HEK293 (cell line): ENCODE measurements at regions not wholly inside any gene's neighbourhood (a gene's known extent, or its start where the extent isn't known, plus 50 kb on each side); places are given as distances from the start of the nearest gene placed in this dataset.

Experiments
- GLIS1 ChIP-seq: fragments of 450-650 bp; formaldehyde crosslinking; IDR thresholded peaks from 2 replicates; pipeline ENCODE4 v1.5.1; 2016; ENCODE audit warnings: missing biosample characterization, missing genetic modification characterization
- PRDM6 ChIP-seq: fragments of 450-650 bp; formaldehyde crosslinking; IDR thresholded peaks from 2 replicates; pipeline ENCODE4 v1.5.1; 2017; ENCODE audit warnings: missing biosample characterization, missing genetic modification characterization
- SP3 ChIP-seq: fragments of 450-650 bp; formaldehyde crosslinking; IDR thresholded peaks from 2 replicates; pipeline ENCODE4 v1.5.1; 2016; ENCODE audit warnings: missing biosample characterization, missing genetic modification characterization
- TCF7L2 ChIP-seq: IDR thresholded peaks from 2 replicates; pipeline ENCODE4 v1.6.1; 2011; ENCODE audit warnings: low read depth, mild to moderate bottlenecking, inconsistent platforms, low read length, moderate library complexity, borderline replicate concordance
- ZBTB26 ChIP-seq: fragments of 450-650 bp; formaldehyde crosslinking; optimal IDR thresholded peaks from 2 replicates; pipeline ENCODE3; 2016; ENCODE audit warnings: missing biosample characterization, mild to moderate bottlenecking, missing genetic modification characterization
- ZBTB44 ChIP-seq: fragments of 450-650 bp; IDR thresholded peaks from 2 replicates; pipeline ENCODE4 v1.5.1; 2018; ENCODE audit warnings: missing biosample characterization, mild to moderate bottlenecking, missing genetic modification characterization
- ZBTB8A ChIP-seq: fragments of 450-650 bp; formaldehyde crosslinking; IDR thresholded peaks from 2 replicates; pipeline ENCODE4 v1.5.1; 2016; ENCODE audit warnings: missing biosample characterization, missing genetic modification characterization
- ZFHX2 ChIP-seq: fragments of 450-650 bp; formaldehyde crosslinking; conservative IDR thresholded peaks from 2 replicates; pipeline ENCODE4 v1.5.1; 2016; ENCODE audit warnings: missing biosample characterization, missing genetic modification characterization
- ZNF114 ChIP-seq: fragments of 450-650 bp; formaldehyde crosslinking; IDR thresholded peaks from 2 replicates; pipeline ENCODE4 v1.5.0; 2017; ENCODE audit warnings: missing biosample characterization, missing genetic modification characterization
- ZNF157 ChIP-seq: fragments of 450-650 bp; formaldehyde crosslinking; IDR thresholded peaks from 2 replicates; pipeline ENCODE4 v1.5.1; 2016; ENCODE audit warnings: missing biosample characterization, missing genetic modification characterization
- ZNF174 ChIP-seq: fragments of 450-650 bp; formaldehyde crosslinking; IDR thresholded peaks from 2 replicates; pipeline ENCODE4 v1.5.0; 2017; ENCODE audit warnings: missing biosample characterization, mild to moderate bottlenecking, missing genetic modification characterization
- ZNF221 ChIP-seq: fragments of 450-650 bp; formaldehyde crosslinking; IDR thresholded peaks from 2 replicates; pipeline ENCODE4 v1.5.1; 2017; ENCODE audit warnings: missing biosample characterization, missing genetic modification characterization, borderline replicate concordance
- ZNF266 ChIP-seq: fragments of 450-650 bp; formaldehyde crosslinking; IDR thresholded peaks from 2 replicates; pipeline ENCODE4 v1.5.1; 2016; ENCODE audit warnings: missing biosample characterization, missing genetic modification characterization, low read depth
- ZNF398 ChIP-seq: fragments of 450-650 bp; formaldehyde crosslinking; IDR thresholded peaks from 2 replicates; pipeline ENCODE4 v1.5.1; 2017; ENCODE audit warnings: missing biosample characterization, missing genetic modification characterization
- ZNF48 ChIP-seq: fragments of 450-650 bp; formaldehyde crosslinking; IDR thresholded peaks from 2 replicates; pipeline ENCODE4 v1.5.1; 2016; ENCODE audit warnings: missing biosample characterization, missing genetic modification characterization
- ZNF518A ChIP-seq: fragments of 450-650 bp; formaldehyde crosslinking; conservative IDR thresholded peaks from 2 replicates; pipeline ENCODE4 v1.5.1; 2016; ENCODE audit warnings: low read depth, missing biosample characterization, missing genetic modification characterization
- ZNF530 ChIP-seq: fragments of 450-650 bp; formaldehyde crosslinking; IDR thresholded peaks from 2 replicates; pipeline ENCODE4 v1.5.1; 2016; ENCODE audit warnings: low read depth, missing biosample characterization, missing genetic modification characterization
- ZNF580 ChIP-seq: fragments of 450-650 bp; formaldehyde crosslinking; IDR thresholded peaks from 2 replicates; pipeline ENCODE4 v1.5.1; 2016; ENCODE audit warnings: missing biosample characterization, missing genetic modification characterization
- ZNF704 ChIP-seq: fragments of 450-650 bp; formaldehyde crosslinking; IDR thresholded peaks from 2 replicates; pipeline ENCODE4 v1.5.1; 2016; ENCODE audit warnings: missing biosample characterization, missing genetic modification characterization
- ZNF777 ChIP-seq: fragments of 450-650 bp; formaldehyde crosslinking; IDR thresholded peaks from 2 replicates; pipeline ENCODE4 v1.5.1; 2017; ENCODE audit warnings: missing biosample characterization, missing genetic modification characterization, borderline replicate concordance
- ZNF791 ChIP-seq: fragments of 450-650 bp; formaldehyde crosslinking; IDR thresholded peaks from 2 replicates; pipeline ENCODE4 v1.5.1; 2016; ENCODE audit warnings: missing biosample characterization, missing genetic modification characterization
- ZXDB ChIP-seq: fragments of 450-650 bp; formaldehyde crosslinking; IDR thresholded peaks from 2 replicates; pipeline ENCODE4 v1.5.1; 2016; ENCODE audit warnings: missing biosample characterization, missing genetic modification characterization

DNA sequence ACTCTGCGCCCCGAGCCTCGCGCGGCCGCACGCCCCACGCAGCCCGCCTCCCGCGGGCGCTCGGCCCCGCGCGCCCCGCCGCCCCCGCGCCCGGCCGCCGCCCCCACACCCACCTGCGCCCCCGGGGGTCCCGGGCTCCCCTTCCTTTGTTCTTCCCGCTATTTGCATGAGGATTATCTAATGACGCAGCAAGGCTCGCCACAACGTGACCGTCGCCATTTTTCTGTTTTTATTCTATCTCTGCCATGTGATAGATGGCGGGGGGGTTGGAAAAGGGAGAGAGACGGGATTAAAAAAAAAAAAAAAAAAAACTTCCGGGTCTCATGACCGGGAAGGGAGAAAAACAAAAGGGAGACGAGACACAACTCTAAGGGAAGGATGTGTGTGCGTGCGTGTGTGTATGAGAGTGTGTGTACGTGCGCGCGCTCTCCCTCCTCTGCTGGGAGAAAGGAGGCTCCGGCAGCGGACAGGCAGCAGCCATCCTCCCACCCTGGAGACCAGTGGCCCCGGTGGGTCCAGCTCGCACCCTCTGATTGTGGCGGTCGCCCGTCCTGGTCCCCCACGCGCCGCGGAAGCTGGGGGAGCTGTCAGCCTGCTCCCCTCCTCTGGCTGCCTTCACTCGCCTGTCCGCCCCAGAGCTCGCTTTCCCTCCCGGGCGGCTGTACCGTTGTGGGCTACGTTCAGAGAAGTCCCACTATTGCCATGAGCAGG lies 80.4 kb upstream of the AK4 start (continued):
- TF ChIP-seq ZNF221 (tag by site-specific recombination): no peak
- TF ChIP-seq GLIS1 (tag by site-specific recombination): peak; percentile 43; the same call in 1 of the 2 replicates
- peak; percentile 62; the same call in 1 of the 2 replicates for TF ChIP-seq ZXDB (tag by site-specific recombination)
- TF ChIP-seq ZNF174 (tag by site-specific recombination): no peak
- TF ChIP-seq ZBTB26 (tag by site-specific recombination): peak; percentile 83
- TF ChIP-seq ZNF518A (tag by site-specific recombination): 0 out of 2 replicates have a peak, but pooled peaks have one; percentile 37
- no peak for TF ChIP-seq ZBTB44 (tag by site-specific recombination)
- TF ChIP-seq ZNF580: peak; percentile 48; the same call in 1 of the 2 replicates
- no peak for TF ChIP-seq ZNF157 (tag by site-specific recombination)
- peak; percentile 21; the same call in 1 of the 2 replicates for TF ChIP-seq PRDM6 (tag by site-specific recombination)
- TF ChIP-seq ZNF530 (tag by site-specific recombination): no peak
- TF ChIP-seq ZNF791 (tag by site-specific recombination): no peak
- TF ChIP-seq ZNF48 (tag by site-specific recombination): no peak
- TF ChIP-seq ZNF704 (tag by site-specific recombination): no peak
- no peak; the same call in 1 of the 2 replicates for TF ChIP-seq ZNF777 (tag by site-specific recombination)
- TF ChIP-seq ZNF114: no peak
- TF ChIP-seq SP3: 0 out of 2 replicates have a peak, but pooled peaks have one; percentile 15
- peak; percentile 76 for TF ChIP-seq ZBTB8A (tag by site-specific recombination)
- peak; percentile 74; the same call in 1 of the 2 replicates for TF ChIP-seq TCF7L2
- peak; percentile 73 for TF ChIP-seq ZNF398 (tag by site-specific recombination)
- 0 out of 2 replicates have a peak, but pooled peaks have one; percentile 14 for TF ChIP-seq ZFHX2
- TF ChIP-seq ZNF266 (tag by site-specific recombination): no peak
